Duodenal mucosa (tissue), 2 donors: ENCODE measurements at regions not wholly inside any gene's neighbourhood (a gene's known extent, or its start where the extent isn't known, plus 50 kb on each side); places are given as distances from the start of the nearest gene placed in this dataset.

ENCODE experiments used
- H3K27ac ChIP-seq: one replicate; pipeline ENCODE4 v1.7.0; 2013; ENCODE audit warnings: low read depth, low read length
- H3K27me3 ChIP-seq, 2 donors: one replicate each; pipeline ENCODE4 v1.7.0; 2013; ENCODE audit warnings: low read length in 2 of 2, control low read depth in 1 of 2; ENCODE audit not compliant: insufficient read depth in 2 of 2, control insufficient read depth in 1 of 2
- H3K36me3 ChIP-seq, 2 donors: one replicate each; pipeline ENCODE4 v1.7.0; 2013; ENCODE audit warnings: low read length in 2 of 2, control low read depth in 1 of 2; ENCODE audit not compliant: insufficient read depth in 2 of 2, control insufficient read depth in 1 of 2
- H3K4me1 ChIP-seq, 2 donors: one replicate each; pipeline ENCODE4 v1.7.0; 2013; ENCODE audit warnings: low read length in 2 of 2, control low read depth in 1 of 2; ENCODE audit not compliant: insufficient read depth in 2 of 2, control insufficient read depth in 1 of 2
- H3K4me3 ChIP-seq, 2 donors: one replicate each; pipeline ENCODE4 v1.7.0; 2013; ENCODE audit warnings: low read length in 2 of 2, low read depth in 1 of 2
- H3K9ac ChIP-seq, 2 donors: one replicate each; pipeline ENCODE4 v1.7.0; 2013; ENCODE audit warnings: low read length in 2 of 2, low read depth in 1 of 2
- H3K9me3 ChIP-seq, 2 donors: one replicate each; pipeline ENCODE4 v1.7.0; 2013; ENCODE audit warnings: low read length in 2 of 2, control low read depth in 1 of 2; ENCODE audit not compliant: control insufficient read depth in 1 of 2

DNA sequence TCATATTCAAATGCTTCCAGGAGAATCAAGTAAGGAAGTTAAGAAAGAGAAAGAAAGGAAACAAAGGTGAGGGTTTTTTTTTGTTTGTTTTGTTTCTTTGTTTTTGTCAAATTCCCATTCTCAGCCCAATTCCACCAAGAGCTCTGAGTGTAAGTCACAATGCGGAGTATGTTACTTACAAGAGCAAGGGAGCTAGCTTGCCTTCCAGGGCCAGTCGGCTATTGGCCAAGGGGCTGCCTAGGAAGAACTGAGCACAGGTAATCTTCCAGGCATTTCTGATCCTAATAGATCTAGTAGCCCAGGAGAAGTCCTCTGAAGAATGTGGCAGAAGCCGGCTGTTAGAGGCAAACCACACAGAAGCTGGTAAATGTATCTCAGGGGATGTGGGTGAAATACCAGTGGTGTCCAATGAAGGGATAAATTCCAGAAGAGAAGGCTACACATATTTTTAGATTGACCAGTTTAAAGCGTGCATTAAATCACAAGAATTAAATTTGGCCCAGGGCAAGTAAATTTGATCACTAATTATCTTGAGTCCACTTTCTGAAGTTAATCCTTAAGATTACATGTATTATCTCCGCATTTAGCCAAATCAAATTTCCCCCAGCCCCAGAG lies 239.6 kb upstream of the ADAMTS5 start:
- Histone ChIP-seq H3K9ac (no peak overlapping the region), H3K27me3 (no peaks in the 10 kb centered on the region), H3K36me3 (no peaks in the 10 kb centered on the region), H3K9me3 (no peaks in the 10 kb centered on the region), H3K4me3 (no peak overlapping the region), H3K27ac (no peak overlapping the region), H3K4me1 (no peaks in the 10 kb centered on the region)

DNA sequence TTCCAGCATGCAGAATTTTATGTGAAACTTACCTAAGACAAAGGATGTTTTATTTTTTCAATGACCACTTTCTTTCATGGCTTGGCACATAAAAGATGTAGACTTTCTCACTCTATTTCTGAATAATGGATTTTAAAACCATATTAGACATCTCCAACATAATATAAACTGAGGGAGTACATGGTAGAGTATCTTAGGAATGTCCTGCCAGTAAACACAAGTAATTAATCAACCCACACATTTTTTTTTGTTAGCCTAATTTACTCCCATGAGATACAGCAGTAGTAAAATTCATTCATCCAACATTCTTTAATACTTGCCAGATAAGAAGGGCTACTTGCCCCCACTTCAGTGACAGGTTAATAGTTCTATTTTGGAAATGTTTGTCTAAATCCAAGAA lies 235.4 kb upstream of the ADAMTS5 start:
- H3K9ac ChIP-seq: no peak overlapping the region
- H3K9me3 ChIP-seq: no peaks in the 10 kb centered on the region
- H3K27me3 ChIP-seq: no peaks in the 10 kb centered on the region
- no peaks in the 10 kb centered on the region for H3K4me1 ChIP-seq
- H3K36me3 ChIP-seq: no peaks in the 10 kb centered on the region
- H3K4me3 ChIP-seq: no peak overlapping the region
- no peak overlapping the region for H3K27ac ChIP-seq

DNA sequence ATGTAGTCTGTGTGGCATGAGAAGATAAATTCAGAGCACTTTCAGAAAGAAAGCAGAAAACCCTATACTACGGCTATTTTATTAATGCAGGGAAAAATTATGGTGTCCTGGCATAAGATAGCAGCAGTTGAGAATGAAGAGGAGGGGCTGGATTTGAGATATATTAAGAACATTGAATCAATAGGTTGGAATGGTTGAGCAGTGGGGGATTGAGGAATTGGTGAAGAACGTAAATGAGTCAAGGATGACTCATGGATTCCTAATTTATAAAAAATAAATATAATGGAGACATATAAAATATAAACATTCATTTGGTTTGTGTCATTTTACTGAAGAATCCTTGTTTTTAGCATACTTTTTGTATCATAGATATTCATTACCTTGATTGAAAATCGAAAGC lies 234.3 kb upstream of the ADAMTS5 start:
- Histone ChIP-seq H3K9ac (no peak overlapping the region), H3K27ac (no peak overlapping the region), H3K36me3 (no peaks in the 10 kb centered on the region), H3K27me3 (no peaks in the 10 kb centered on the region), H3K9me3 (peaks cover 0 to 2% of the 10 kb centered on the region in 2 donors), H3K4me3 (no peak overlapping the region), H3K4me1 (no peaks in the 10 kb centered on the region)

DNA sequence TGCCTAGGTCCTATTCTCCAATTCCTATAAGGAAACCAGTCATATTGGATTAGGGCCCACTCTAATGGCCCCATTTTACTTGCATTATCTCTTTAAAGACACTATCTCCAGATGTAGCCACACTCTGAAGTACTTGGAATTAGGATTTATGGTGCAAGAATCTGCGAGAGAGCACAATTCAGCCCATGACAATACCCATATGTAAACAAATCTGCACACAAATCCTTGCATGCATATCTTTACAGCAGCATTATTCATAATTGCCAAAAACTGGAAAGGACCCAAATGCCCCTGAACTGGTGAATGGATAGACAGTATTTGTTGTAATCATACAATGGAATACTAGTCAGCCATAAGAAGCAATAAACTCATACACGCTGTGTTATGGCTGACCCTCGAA lies 229.8 kb upstream of the ADAMTS5 start:
- H3K27ac ChIP-seq: no peak overlapping the region
- H3K9ac ChIP-seq: no peak overlapping the region
- H3K9me3 ChIP-seq: peaks cover 0 to 6% of the 10 kb centered on the region in 2 donors
- no peak overlapping the region for H3K4me3 ChIP-seq
- H3K36me3 ChIP-seq: no peaks in the 10 kb centered on the region
- H3K4me1 ChIP-seq: no peaks in the 10 kb centered on the region
- no peaks in the 10 kb centered on the region for H3K27me3 ChIP-seq

DNA sequence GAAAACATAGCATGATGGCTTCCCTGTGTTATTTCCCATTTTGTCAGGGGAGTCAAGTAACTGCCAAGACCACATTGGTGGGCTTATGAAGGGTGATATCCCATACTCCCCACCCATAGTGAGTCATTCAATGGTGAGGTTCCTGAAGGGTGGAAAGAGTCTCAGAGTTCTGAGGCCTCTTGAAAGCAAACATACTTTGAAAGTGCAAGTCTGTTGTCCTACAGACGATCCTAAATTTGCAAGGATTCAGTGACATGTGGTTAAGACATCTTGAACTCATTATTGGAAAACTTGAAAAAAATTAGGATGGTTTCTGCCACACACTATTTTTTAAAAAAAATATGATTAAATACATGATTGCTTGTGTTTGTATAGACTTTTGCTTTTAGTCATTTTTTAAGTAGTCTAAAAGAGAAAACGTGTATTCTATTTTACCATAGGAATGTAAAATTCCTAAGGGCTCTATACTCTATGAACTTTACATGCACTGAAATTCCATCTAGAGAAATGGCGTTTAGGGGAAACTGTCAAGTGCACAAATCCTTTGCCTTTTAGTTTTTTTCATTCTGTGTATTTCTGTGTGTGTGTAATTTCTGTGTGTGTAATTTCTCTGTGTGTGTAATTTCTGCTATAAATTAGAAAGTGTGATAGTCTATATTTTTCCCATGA lies 225.5 kb upstream of the ADAMTS5 start:
- Histone ChIP-seq H3K9ac (no peak overlapping the region), H3K36me3 (no peaks in the 10 kb centered on the region), H3K4me3 (no peak overlapping the region), H3K4me1 (no peaks in the 10 kb centered on the region), H3K9me3 (peaks cover 0 to 11% of the 10 kb centered on the region in 2 donors), H3K27me3 (no peaks in the 10 kb centered on the region), H3K27ac (no peak overlapping the region)

DNA sequence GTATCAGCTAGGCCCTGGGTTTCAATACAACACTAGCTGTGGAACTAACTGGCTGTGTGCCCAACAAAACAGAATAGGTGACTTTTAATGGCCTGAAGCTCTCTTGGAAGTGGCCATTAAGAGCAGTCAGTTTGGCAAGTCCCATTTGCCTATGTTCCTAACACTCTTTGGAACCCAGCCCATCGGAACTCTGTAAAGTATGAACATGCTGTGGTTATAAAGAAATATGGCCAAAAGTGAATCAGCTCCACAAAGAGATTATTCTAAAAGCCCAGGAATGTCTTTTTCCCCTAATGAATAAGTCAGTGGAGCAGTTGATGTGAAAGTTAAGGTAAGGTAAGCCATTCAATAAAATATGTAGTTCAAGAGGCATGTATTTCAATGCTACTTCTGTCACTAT lies 223.7 kb upstream of the ADAMTS5 start:
- H3K27me3 ChIP-seq: no peaks in the 10 kb centered on the region
- H3K4me1 ChIP-seq: no peaks in the 10 kb centered on the region
- H3K36me3 ChIP-seq: no peaks in the 10 kb centered on the region
- H3K4me3 ChIP-seq: no peak overlapping the region
- peaks cover 0 to 5% of the 10 kb centered on the region in 2 donors for H3K9me3 ChIP-seq
- H3K27ac ChIP-seq: no peak overlapping the region
- H3K9ac ChIP-seq: no peak overlapping the region

DNA sequence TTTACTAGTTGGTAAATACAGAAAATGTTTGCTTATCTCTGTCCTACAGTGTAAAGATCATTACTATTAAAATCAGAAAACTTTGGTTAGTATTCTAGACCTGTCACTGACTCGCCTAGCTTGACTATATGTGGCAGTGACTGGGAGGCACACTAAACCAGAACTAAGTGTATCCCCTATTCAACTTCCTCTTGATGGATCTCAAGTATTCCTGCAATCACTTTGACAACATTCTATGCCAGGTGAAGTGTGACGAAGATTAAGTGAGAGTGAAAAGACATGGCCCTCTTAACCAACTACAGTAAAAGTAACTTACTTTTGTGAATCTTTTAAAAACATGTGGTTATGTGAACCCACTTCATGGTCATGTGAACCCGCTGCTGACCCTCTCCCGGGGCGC lies 223.0 kb upstream of the ADAMTS5 start:
- Histone ChIP-seq H3K9ac (no peak overlapping the region), H3K27ac (no peak overlapping the region), H3K36me3 (no peaks in the 10 kb centered on the region), H3K27me3 (no peaks in the 10 kb centered on the region), H3K4me1 (no peaks in the 10 kb centered on the region), H3K4me3 (no peak overlapping the region), H3K9me3 (peaks cover 0 to 5% of the 10 kb centered on the region in 2 donors)

DNA sequence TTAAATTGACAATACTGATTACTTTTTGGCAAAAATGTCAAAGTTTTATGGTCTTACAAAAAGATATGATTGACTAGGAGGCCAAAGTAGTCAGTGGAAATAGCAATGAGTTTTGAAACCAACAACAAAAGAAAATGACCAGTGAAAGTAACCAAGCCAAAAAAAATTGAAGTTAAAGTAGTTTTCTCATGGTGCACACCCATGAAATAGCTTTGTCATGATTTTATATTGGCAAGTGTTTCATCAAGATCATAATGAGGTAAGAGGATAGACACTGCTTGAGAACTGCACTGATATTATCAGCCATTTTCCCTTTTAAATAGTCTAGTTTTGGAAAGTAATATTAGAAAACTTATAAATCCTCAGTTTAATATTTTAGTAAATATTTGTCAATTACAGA lies 206.2 kb upstream of the ADAMTS5 start:
- Histone ChIP-seq H3K36me3 (no peaks in the 10 kb centered on the region), H3K4me3 (no peak overlapping the region), H3K9me3 (peaks cover 0 to 4% of the 10 kb centered on the region in 2 donors), H3K27ac (no peak overlapping the region), H3K9ac (no peak overlapping the region), H3K27me3 (no peaks in the 10 kb centered on the region), H3K4me1 (no peaks in the 10 kb centered on the region)

DNA sequence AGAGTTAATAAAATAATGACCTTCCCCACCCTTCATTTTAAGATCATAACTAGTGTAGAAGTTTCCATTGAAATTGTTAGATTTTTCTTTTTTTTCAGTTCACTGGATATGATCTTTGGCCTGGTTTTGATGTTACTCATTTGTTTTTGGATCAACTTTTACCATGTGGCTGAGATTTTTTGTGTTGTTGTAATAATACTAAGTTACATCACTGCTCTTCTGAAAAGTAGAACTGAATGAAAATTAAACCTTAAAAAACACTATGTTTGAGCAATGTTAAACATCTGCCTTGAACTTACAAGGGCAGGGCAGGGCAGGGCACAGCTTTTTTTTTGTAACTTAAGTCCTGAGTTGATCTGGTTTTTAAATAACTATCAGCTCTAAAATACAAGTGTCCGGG lies 204.8 kb upstream of the ADAMTS5 start:
- H3K27ac ChIP-seq: no peak overlapping the region

DNA sequence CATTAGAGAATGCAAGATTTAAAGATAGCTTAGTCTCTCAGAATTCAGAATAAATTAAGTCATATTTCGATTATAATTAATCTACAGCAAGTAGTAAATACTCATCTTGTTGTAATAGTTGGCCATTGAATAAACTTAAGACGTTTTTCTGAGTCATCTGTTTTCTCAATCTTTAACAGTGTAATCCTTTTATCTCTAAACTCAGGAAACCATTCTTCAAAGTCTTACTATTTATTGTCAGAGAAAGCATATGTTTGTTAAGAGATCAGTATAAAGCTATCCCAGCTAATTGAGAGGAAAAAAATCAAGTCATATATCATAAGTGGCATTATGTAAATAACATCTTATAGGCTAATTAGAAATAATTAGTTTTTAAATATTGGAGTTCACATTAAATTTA lies 201.2 kb upstream of the ADAMTS5 start:
- no peak overlapping the region for H3K9ac ChIP-seq
- no peak overlapping the region for H3K27ac ChIP-seq
- no peaks in the 10 kb centered on the region for H3K36me3 ChIP-seq
- H3K27me3 ChIP-seq: no peaks in the 10 kb centered on the region
- H3K9me3 ChIP-seq: no peaks in the 10 kb centered on the region
- H3K4me3 ChIP-seq: no peak overlapping the region
- no peaks in the 10 kb centered on the region for H3K4me1 ChIP-seq

More for the DNA sequence above, 204.8 kb upstream of the ADAMTS5 start:
- no peaks in the 10 kb centered on the region for H3K27me3 ChIP-seq
- H3K9me3 ChIP-seq: peaks cover 0 to 4% of the 10 kb centered on the region in 2 donors
- no peaks in the 10 kb centered on the region for H3K36me3 ChIP-seq
- H3K4me1 ChIP-seq: no peaks in the 10 kb centered on the region
- no peak overlapping the region for H3K4me3 ChIP-seq
- H3K9ac ChIP-seq: no peak overlapping the region
